IMR-90 (cell line): ENCODE measurements at regions not wholly inside any gene's neighbourhood (a gene's known extent, or its start where the extent isn't known, plus 50 kb on each side); places are given as distances from the start of the nearest gene placed in this dataset.

Experiments
- BHLHE40 ChIP-seq: fragments of 150-350 bp; IDR thresholded peaks from 2 replicates; pipeline ENCODE4 v1.6.1; 2016; ENCODE audit warnings: mild to moderate bottlenecking, low read depth, low read length
- TF ChIP-seq, protein P1 (sequence below): conservative IDR thresholded peaks from 2 replicates; pipeline ENCODE4 v1.5.1; 2012; ENCODE audit warnings: mild to moderate bottlenecking, low read depth, low read length, improper control_type of control experiment

DNA sequence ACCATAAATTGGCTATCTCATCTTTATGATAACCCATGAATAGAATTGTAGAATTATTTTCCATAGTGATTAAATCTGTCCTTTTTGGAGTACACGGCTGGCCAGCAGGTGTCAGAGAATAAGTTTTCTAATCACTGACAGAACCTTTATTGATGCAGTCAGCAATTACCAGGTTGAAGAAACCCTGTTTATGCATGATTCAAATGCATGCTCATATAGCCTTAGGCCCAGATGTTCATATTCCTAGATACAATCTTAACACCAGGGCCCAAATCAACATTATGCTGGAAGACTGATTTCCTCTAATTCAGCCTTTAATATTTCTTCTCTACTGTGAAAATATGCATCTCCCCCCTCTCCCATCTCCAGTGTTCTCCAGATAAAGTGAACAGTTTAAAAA, 243.5 kb upstream of the DCBLD2 start:
- TF ChIP-seq, protein P1, sequence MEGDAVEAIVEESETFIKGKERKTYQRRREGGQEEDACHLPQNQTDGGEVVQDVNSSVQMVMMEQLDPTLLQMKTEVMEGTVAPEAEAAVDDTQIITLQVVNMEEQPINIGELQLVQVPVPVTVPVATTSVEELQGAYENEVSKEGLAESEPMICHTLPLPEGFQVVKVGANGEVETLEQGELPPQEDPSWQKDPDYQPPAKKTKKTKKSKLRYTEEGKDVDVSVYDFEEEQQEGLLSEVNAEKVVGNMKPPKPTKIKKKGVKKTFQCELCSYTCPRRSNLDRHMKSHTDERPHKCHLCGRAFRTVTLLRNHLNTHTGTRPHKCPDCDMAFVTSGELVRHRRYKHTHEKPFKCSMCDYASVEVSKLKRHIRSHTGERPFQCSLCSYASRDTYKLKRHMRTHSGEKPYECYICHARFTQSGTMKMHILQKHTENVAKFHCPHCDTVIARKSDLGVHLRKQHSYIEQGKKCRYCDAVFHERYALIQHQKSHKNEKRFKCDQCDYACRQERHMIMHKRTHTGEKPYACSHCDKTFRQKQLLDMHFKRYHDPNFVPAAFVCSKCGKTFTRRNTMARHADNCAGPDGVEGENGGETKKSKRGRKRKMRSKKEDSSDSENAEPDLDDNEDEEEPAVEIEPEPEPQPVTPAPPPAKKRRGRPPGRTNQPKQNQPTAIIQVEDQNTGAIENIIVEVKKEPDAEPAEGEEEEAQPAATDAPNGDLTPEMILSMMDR, result no peak
- TF ChIP-seq BHLHE40, result no peak
